AG04449 (cell line): ENCODE measurements at regions not wholly inside any gene's neighbourhood (a gene's known extent, or its start where the extent isn't known, plus 50 kb on each side); places are given as distances from the start of the nearest gene placed in this dataset.

Source experiments
- CTCF ChIA-PET: fragments of 350-600 bp; formaldehyde crosslinking; extraction: SDS; loops from one replicate; lab custom pipeline; 2021; ENCODE audit warnings: antibody characterized with exemption; lab: Yijun Ruan, JAX
- POLR2A ChIA-PET: fragments of 400-600, 350-600 bp; formaldehyde crosslinking; extraction: SDS; loops from one replicate; lab custom pipeline; 2020; ENCODE audit warnings: antibody characterized with exemption, inconsistent platforms; lab: Yijun Ruan, JAX
- DNase-seq: peaks from one replicate; pipeline ENCODE4 v3.0.0-alpha.2; 2010; ENCODE audit warnings: low read depth, low spot score
- H3K4me3 ChIP-seq: 2 replicates; pipeline ENCODE4 v1.5.1; 2011; ENCODE audit warnings: low read depth, mild to moderate bottlenecking, control low read depth, low read length
- TF ChIP-seq, protein P1 (sequence below): IDR thresholded peaks from one replicate; pipeline ENCODE4 v1.5.1; 2011; ENCODE audit warnings: mild to moderate bottlenecking, moderate library complexity, low read length, control low read depth, inconsistent platforms; ENCODE audit not compliant: insufficient read depth; ENCODE audit errors: missing control alignments

DNA sequence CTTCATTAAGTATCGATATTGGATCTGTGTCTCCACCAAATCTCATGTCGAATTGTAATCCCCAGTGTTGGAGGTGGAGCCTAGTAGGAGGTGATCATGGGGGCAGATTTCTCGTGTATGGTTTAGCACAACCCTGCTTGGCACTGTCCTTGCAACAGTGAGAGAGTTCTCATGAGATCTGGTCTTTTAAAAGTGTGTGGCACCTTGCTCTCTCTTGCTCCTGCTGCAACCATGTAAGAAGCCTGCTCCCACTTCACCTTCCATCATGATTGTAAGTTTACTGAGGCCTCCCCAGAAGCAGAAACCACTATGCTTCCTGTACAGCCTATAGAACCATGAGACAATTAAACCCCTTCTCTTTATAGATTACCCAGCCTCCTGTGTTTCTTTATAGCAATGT lies 424.4 kb downstream of the NPHP4 start:
- TF ChIP-seq, protein P1, sequence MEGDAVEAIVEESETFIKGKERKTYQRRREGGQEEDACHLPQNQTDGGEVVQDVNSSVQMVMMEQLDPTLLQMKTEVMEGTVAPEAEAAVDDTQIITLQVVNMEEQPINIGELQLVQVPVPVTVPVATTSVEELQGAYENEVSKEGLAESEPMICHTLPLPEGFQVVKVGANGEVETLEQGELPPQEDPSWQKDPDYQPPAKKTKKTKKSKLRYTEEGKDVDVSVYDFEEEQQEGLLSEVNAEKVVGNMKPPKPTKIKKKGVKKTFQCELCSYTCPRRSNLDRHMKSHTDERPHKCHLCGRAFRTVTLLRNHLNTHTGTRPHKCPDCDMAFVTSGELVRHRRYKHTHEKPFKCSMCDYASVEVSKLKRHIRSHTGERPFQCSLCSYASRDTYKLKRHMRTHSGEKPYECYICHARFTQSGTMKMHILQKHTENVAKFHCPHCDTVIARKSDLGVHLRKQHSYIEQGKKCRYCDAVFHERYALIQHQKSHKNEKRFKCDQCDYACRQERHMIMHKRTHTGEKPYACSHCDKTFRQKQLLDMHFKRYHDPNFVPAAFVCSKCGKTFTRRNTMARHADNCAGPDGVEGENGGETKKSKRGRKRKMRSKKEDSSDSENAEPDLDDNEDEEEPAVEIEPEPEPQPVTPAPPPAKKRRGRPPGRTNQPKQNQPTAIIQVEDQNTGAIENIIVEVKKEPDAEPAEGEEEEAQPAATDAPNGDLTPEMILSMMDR: no peak

GRCh38 chr1:5566924-5567323 lies 425.3 kb downstream of the NPHP4 start:
- CTCF ChIA-PET: no interaction called here
- H3K4me3 ChIP-seq: no peak overlapping the region
- TF ChIP-seq, protein P1: no peak
- no peak for DNase-seq
- POLR2A ChIA-PET: no interaction called here

More for the DNA sequence above, 424.4 kb downstream of the NPHP4 start:
- no peak overlapping the region for H3K4me3 ChIP-seq
- CTCF ChIA-PET: no interaction called here
- POLR2A ChIA-PET: no interaction called here
- DNase-seq: no peak

GRCh38 chr1:5565281-5566125 lies 426.7 kb downstream of the NPHP4 start:
- POLR2A ChIA-PET: no interaction called here
- TF ChIP-seq, protein P1: no peak
- no peak overlapping the region for H3K4me3 ChIP-seq
- CTCF ChIA-PET: interaction anchor here (1.1 kb wide), 1 partner anchor 51 kb away, joined by 3 read pairs; no protein-coding TSS in a partner anchor
- no peak for DNase-seq

- TF ChIP-seq, protein P1: no peak
- H3K4me3 ChIP-seq: no peak overlapping the region
- POLR2A ChIA-PET: no interaction called here
- no peak for DNase-seq
- CTCF ChIA-PET: interaction anchor here (1.1 kb wide), 1 partner anchor 50 kb away, joined by 3 read pairs; no protein-coding TSS in a partner anchor
Observed at GRCh38 chr1:5564578-5565257, 427.5 kb downstream of the NPHP4 start.

DNA sequence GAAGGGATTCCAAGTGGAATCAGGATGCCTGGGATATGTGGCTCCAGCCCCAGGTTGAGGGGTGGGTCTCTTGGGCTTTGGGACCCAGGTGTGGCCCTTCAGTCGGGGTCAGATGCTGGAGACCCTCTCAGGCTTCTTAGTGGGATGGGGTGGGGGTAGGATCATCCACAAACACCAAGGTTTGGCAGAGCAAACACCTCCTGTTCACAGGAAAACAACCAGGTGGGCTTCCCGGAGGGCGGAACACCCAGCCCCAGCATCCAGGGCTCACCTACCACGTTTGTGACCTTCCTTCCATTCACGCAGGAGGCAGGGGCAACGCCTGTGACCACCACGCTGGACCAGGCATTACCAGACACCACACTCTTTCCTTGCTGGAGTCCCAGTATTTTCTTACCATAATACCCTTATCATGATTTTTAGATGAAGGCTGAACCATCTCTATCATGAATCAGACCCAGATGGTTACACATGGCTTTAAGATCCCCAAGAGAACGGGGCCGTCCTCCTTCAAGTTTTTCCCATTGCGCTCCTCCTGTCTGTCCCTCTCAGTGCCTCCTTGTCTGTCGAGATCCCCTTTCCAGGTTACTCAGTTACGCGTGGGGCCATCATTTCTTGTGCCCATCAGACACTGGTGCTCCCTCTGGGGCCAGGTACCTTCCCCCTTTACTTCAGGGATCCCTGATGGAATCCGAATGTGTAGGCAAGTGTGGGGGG lies 428.2 kb downstream of the NPHP4 start:
- no peak overlapping the region for H3K4me3 ChIP-seq
- TF ChIP-seq, protein P1: no peak
- DNase-seq: no peak
- ChIA-PET CTCF (interaction anchor here (1.1 kb wide), 1 partner anchor 49 kb away, joined by 3 read pairs; no protein-coding TSS in a partner anchor), POLR2A (no interaction called here)
